ENCODE measurements at regions not wholly inside any gene's neighbourhood (a gene's known extent, or its start where the extent isn't known, plus 50 kb on each side); places are given as distances from the start of the nearest gene placed in this dataset.

DNA sequence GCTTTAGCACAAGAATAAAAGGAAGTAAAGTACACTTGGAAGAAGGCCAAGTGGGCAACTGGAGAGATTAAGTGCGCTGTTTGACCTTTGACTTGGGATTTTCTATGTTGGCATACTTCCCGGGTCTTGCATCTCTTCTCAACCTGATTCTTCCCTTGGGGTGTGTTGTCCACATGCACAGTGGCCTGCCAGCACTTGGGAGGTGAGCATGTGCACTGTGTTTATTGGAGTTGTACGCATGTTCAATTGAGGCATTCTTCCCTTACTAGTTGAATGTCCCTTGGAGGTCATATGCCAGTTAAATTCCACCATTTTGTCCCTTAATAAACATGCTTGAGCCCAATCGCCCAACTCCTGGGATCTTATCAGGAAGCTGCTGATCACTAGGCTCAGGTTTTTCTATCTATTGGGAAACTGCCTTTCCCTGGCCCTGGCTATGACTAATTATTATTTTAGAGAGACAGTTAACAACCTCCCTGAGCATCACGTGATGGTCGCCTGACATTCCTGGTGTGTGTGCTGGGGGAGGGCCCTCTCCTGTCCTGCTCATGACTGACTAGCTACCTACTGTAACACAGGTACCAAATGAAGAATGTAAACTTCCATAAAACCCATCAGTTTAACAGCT lies 62.5 kb upstream of the RAPGEF4 start:
- Histone ChIP-seq H3K79me2 (ENCODE audit: control insufficient read depth, insufficient read depth, low read length) (no peaks in the 10 kb centered on the region), H3K36me3 (ENCODE audit: control insufficient read depth, insufficient read depth, low read length) (no peaks in the 10 kb centered on the region), H3K9ac (ENCODE audit: insufficient read depth, low read length) (no peak overlapping the region), H3K4me3 (replicated peaks in 1 of 4; ENCODE audit: control extremely low read depth in 1 of 4, insufficient read depth in 1 of 4, low read depth in 3 of 4, low read length in 4 of 4) (no peak overlapping the region), H3K27ac (ENCODE audit: insufficient read depth, low read length) (no peak overlapping the region), H4K20me1 (ENCODE audit: control insufficient read depth, extremely low read depth, insufficient read depth, low read length) (no peaks in the 10 kb centered on the region), H3K4me1 (ENCODE audit: control insufficient read depth, extremely low read depth, insufficient read depth, low read length) (peaks cover 6% of the 10 kb centered on the region), H3K27me3 (ENCODE audit: control insufficient read depth, insufficient read depth, low read length) (no peaks in the 10 kb centered on the region), H2AFZ (ENCODE audit: low read length) (no peak overlapping the region), H3K9me3 (ENCODE audit: control insufficient read depth, insufficient read depth, low read depth, low read length) (no peaks in the 10 kb centered on the region), H3K4me2 (ENCODE audit: extremely low read depth, insufficient read depth, low read length) (no peak overlapping the region)
- peak in 1 of 2 donors; percentile 36 for DNase-seq (ENCODE audit: low read depth in 2 of 2)
- TF ChIP-seq, protein P1, sequence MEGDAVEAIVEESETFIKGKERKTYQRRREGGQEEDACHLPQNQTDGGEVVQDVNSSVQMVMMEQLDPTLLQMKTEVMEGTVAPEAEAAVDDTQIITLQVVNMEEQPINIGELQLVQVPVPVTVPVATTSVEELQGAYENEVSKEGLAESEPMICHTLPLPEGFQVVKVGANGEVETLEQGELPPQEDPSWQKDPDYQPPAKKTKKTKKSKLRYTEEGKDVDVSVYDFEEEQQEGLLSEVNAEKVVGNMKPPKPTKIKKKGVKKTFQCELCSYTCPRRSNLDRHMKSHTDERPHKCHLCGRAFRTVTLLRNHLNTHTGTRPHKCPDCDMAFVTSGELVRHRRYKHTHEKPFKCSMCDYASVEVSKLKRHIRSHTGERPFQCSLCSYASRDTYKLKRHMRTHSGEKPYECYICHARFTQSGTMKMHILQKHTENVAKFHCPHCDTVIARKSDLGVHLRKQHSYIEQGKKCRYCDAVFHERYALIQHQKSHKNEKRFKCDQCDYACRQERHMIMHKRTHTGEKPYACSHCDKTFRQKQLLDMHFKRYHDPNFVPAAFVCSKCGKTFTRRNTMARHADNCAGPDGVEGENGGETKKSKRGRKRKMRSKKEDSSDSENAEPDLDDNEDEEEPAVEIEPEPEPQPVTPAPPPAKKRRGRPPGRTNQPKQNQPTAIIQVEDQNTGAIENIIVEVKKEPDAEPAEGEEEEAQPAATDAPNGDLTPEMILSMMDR (conservative IDR thresholded peaks at IDR 0.05 in 1 of 2, IDR thresholded peaks at IDR 0.05 in 1 of 2; ENCODE audit: low read depth in 1 of 2, low read length in 2 of 2) = no peak

DNA sequence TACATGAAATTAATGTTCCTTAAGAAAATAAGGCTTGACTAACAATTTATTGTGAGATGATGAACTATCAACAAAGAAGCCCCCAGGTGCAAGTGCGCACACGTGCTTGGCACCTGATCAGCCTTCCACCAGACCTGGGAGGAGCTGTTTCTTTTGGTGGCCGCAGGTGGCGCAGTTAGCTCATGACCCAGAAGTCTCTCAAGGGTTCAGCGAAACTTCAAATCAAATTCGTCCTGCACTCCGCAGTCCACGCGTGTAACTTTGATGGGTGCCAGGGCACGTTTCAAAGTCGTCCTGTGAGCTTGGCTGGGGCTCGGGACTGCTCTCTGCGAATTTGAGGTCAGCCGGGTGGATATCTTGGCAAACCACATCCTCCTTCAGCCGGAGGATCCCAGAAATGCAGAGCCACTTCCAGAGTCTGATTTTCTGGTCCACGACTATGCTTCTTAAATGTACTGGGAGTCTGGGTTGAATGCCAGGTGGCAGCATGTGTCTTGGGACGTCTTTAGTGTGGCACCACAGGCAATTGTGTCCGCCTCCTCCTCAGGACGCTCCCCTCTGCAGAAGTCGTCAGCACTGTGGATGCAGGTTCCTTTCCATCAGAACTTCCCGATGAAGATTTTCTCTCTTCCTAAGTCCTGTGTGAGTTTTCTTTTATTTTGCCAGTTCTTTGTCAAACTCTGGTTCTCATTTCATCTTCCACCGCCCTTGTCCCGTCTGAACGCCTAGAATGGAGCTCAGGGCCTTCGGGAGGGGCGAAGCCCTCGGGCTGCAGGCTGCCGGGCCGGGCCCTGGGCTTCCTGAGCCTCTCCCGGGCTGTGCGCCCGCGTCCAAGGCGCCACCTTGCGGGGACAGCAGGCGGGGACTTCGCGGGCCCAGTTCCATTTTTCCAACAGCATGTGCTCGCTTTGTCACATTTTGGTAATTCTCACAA lies 61.3 kb upstream of the RAPGEF4 start:
- no peaks in the 10 kb centered on the region for H3K27me3 ChIP-seq (ENCODE audit: control insufficient read depth, insufficient read depth, low read length)
- H3K4me2 ChIP-seq (ENCODE audit: extremely low read depth, insufficient read depth, low read length) = no peak overlapping the region
- peak in 1 of 2 donors; percentile 62 for DNase-seq (ENCODE audit: low read depth in 2 of 2)
- peak overlapping the region; percentile 25 for H2AFZ ChIP-seq (ENCODE audit: low read length)
- H4K20me1 ChIP-seq (ENCODE audit: control insufficient read depth, extremely low read depth, insufficient read depth, low read length) = no peaks in the 10 kb centered on the region
- H3K4me1 ChIP-seq (ENCODE audit: control insufficient read depth, extremely low read depth, insufficient read depth, low read length) = peaks cover 3% of the 10 kb centered on the region
- TF ChIP-seq, protein P1 (conservative IDR thresholded peaks at IDR 0.05 in 1 of 2, IDR thresholded peaks at IDR 0.05 in 1 of 2; ENCODE audit: low read depth in 1 of 2, low read length in 2 of 2) = peak; percentile 65 to 67
- no peak for TF ChIP-seq EZH2 (IDR thresholded peaks at IDR 0.05; ENCODE audit: low read length, missing control alignments)
- no peaks in the 10 kb centered on the region for H3K79me2 ChIP-seq (ENCODE audit: control insufficient read depth, insufficient read depth, low read length)
- H3K9ac ChIP-seq (ENCODE audit: insufficient read depth, low read length) = no peak overlapping the region
- H3K9me3 ChIP-seq (ENCODE audit: control insufficient read depth, insufficient read depth, low read depth, low read length) = no peaks in the 10 kb centered on the region
- no peak overlapping the region for H3K4me3 ChIP-seq (replicated peaks in 1 of 4; ENCODE audit: control extremely low read depth in 1 of 4, insufficient read depth in 1 of 4, low read depth in 3 of 4, low read length in 4 of 4)
- no peaks in the 10 kb centered on the region for H3K36me3 ChIP-seq (ENCODE audit: control insufficient read depth, insufficient read depth, low read length)
- no peak overlapping the region for H3K27ac ChIP-seq (ENCODE audit: insufficient read depth, low read length)

DNA sequence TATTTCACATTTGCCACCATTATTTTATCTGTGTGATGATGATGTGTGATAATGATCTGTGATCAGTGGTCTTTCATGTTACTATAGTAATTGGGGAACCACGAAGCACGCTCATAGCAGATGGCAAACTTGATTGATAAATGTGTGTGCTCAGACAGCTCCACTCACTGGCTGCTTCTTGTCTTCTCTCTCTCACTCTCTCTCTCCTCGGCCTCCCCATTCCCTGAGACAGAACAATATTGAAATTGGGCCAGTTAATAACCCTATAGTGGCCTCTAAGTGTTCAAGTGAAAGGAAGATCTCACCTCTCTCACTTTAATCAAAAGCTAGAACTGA lies 60.7 kb upstream of the RAPGEF4 start:
- no peak for TF ChIP-seq EZH2 (IDR thresholded peaks at IDR 0.05; ENCODE audit: low read length, missing control alignments)
- TF ChIP-seq, protein P1 (conservative IDR thresholded peaks at IDR 0.05 in 1 of 2, IDR thresholded peaks at IDR 0.05 in 1 of 2; ENCODE audit: low read depth in 1 of 2, low read length in 2 of 2) = no peak
- H3K27ac ChIP-seq (ENCODE audit: insufficient read depth, low read length) = no peak overlapping the region
- H2AFZ ChIP-seq (ENCODE audit: low read length) = no peak overlapping the region
- H3K9ac ChIP-seq (ENCODE audit: insufficient read depth, low read length) = no peak overlapping the region
- no peak overlapping the region for H3K4me3 ChIP-seq (replicated peaks in 1 of 4; ENCODE audit: control extremely low read depth in 1 of 4, insufficient read depth in 1 of 4, low read depth in 3 of 4, low read length in 4 of 4)
- H3K4me2 ChIP-seq (ENCODE audit: extremely low read depth, insufficient read depth, low read length) = no peak overlapping the region
- DNase-seq (ENCODE audit: low read depth in 2 of 2) = no peak
- no peaks in the 10 kb centered on the region for H3K27me3 ChIP-seq (ENCODE audit: control insufficient read depth, insufficient read depth, low read length)
- no peaks in the 10 kb centered on the region for H3K9me3 ChIP-seq (ENCODE audit: control insufficient read depth, insufficient read depth, low read depth, low read length)
- H3K36me3 ChIP-seq (ENCODE audit: control insufficient read depth, insufficient read depth, low read length) = no peaks in the 10 kb centered on the region
- no peaks in the 10 kb centered on the region for H3K79me2 ChIP-seq (ENCODE audit: control insufficient read depth, insufficient read depth, low read length)
- peaks cover 3% of the 10 kb centered on the region for H3K4me1 ChIP-seq (ENCODE audit: control insufficient read depth, extremely low read depth, insufficient read depth, low read length)
- no peaks in the 10 kb centered on the region for H4K20me1 ChIP-seq (ENCODE audit: control insufficient read depth, extremely low read depth, insufficient read depth, low read length)
